ENCODE measurements at regions not wholly inside any gene's neighbourhood (a gene's known extent, or its start where the extent isn't known, plus 50 kb on each side); places are given as distances from the start of the nearest gene placed in this dataset.

GRCh38 chr20:6715401-6715941, 52.0 kb upstream of the BMP2 start:
- no peak for DNase-seq
- H3K4me3 Mint-ChIP-seq (ENCODE audit: unreplicated experiment): no peak overlapping the region
- H3K36me3 Mint-ChIP-seq (ENCODE audit: unreplicated experiment): no peaks in the 10 kb centered on the region
- no peaks in the 10 kb centered on the region for H3K9me3 Mint-ChIP-seq (ENCODE audit: unreplicated experiment)
- no peak for TF ChIP-seq CTCF (IDR thresholded peaks at IDR 0.05; ENCODE audit: partially characterized antibody, unreplicated experiment)
- H3K27ac Mint-ChIP-seq (ENCODE audit: unreplicated experiment): no peak overlapping the region
- no peaks in the 10 kb centered on the region for H3K4me1 Mint-ChIP-seq (ENCODE audit: low read depth, unreplicated experiment)
- H3K27me3 Mint-ChIP-seq (ENCODE audit: unreplicated experiment): peaks cover 4% of the 10 kb centered on the region

- DNase-seq: no peak
- H3K4me3 Mint-ChIP-seq (ENCODE audit: unreplicated experiment): no peak overlapping the region
- H3K36me3 Mint-ChIP-seq (ENCODE audit: unreplicated experiment): no peaks in the 10 kb centered on the region
- H3K27me3 Mint-ChIP-seq (ENCODE audit: unreplicated experiment): peaks cover 4% of the 10 kb centered on the region
- TF ChIP-seq CTCF (IDR thresholded peaks at IDR 0.05; ENCODE audit: partially characterized antibody, unreplicated experiment): no peak
- H3K9me3 Mint-ChIP-seq (ENCODE audit: unreplicated experiment): no peaks in the 10 kb centered on the region
- H3K27ac Mint-ChIP-seq (ENCODE audit: unreplicated experiment): no peak overlapping the region
- no peaks in the 10 kb centered on the region for H3K4me1 Mint-ChIP-seq (ENCODE audit: low read depth, unreplicated experiment)
Measured at GRCh38 chr20:6714279-6714711, 53.2 kb upstream of the BMP2 start.

DNA sequence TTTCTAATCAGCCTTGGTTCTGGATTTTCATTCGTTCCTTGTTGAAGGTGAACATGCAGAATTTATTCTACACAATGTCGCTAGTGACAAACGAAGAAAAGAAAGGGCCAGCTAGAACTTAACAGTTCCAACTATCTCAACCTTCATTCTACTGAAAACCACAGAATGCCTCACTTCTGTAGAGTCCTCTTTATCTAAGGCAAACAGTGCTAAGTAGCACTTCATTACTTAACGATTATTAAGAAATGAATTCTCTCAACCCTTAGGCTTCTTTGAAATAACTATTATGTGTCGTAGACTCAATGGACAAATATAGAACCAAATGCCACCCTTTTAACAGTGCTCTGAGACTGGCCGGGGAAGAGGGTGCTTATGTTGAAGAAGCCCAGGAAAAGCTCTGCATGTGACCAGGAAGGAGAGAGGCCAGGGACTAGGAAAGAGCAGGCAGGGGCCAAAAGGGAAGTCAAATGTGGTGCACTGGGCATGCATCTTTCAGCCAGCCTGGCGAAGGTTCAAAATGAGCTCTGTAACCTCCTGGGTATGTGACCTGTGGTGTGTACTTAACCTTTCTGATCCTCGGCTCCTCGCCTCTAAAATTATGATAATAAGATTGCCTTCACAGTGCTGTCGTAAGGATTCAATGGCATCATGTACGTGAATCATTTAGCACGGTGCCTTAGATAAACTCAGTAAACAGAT, 55.4 kb upstream of the BMP2 start:
- Mint-ChIP-seq H3K4me3 (ENCODE audit: unreplicated experiment) (no peak overlapping the region), H3K9me3 (ENCODE audit: unreplicated experiment) (no peaks in the 10 kb centered on the region), H3K27me3 (ENCODE audit: unreplicated experiment) (peaks cover 2% of the 10 kb centered on the region), H3K27ac (ENCODE audit: unreplicated experiment) (no peak overlapping the region), H3K4me1 (ENCODE audit: low read depth, unreplicated experiment) (no peaks in the 10 kb centered on the region), H3K36me3 (ENCODE audit: unreplicated experiment) (no peaks in the 10 kb centered on the region)
- no peak for DNase-seq
- TF ChIP-seq CTCF (IDR thresholded peaks at IDR 0.05; ENCODE audit: partially characterized antibody, unreplicated experiment): no peak

GRCh38 chr20:6709910-6710595, 57.4 kb upstream of the BMP2 start:
- Mint-ChIP-seq H3K4me3 (ENCODE audit: unreplicated experiment) (no peak overlapping the region), H3K9me3 (ENCODE audit: unreplicated experiment) (no peaks in the 10 kb centered on the region), H3K36me3 (ENCODE audit: unreplicated experiment) (no peaks in the 10 kb centered on the region), H3K27ac (ENCODE audit: unreplicated experiment) (no peak overlapping the region), H3K27me3 (ENCODE audit: unreplicated experiment) (peaks cover 2% of the 10 kb centered on the region), H3K4me1 (ENCODE audit: low read depth, unreplicated experiment) (no peaks in the 10 kb centered on the region)
- DNase-seq: no peak
- TF ChIP-seq CTCF (IDR thresholded peaks at IDR 0.05; ENCODE audit: partially characterized antibody, unreplicated experiment): no peak

DNA sequence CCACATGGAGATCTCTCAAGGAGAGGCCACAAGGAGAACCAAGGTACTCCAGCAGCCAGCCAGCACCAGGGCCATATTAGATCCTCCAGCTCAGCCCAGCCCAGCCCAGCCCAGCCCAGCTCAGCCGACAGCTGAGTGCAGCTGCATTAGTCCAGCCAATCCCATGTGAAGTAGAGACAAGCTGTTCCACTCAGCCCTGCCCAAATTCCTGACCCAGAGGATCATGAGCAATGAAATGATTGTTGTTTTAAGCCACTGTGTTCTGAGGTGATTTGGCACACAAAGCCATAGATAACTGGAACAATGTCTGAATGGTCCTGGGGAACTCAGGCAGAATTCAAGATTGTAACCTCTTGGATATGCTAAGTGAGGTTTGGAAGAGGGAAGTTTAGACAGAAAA, 59.5 kb upstream of the BMP2 start:
- TF ChIP-seq CTCF (IDR thresholded peaks at IDR 0.05; ENCODE audit: partially characterized antibody, unreplicated experiment): no peak
- peaks cover 2% of the 10 kb centered on the region for H3K27me3 Mint-ChIP-seq (ENCODE audit: unreplicated experiment)
- no peaks in the 10 kb centered on the region for H3K36me3 Mint-ChIP-seq (ENCODE audit: unreplicated experiment)
- no peak overlapping the region for H3K4me3 Mint-ChIP-seq (ENCODE audit: unreplicated experiment)
- no peak overlapping the region for H3K27ac Mint-ChIP-seq (ENCODE audit: unreplicated experiment)
- no peak for DNase-seq
- H3K4me1 Mint-ChIP-seq (ENCODE audit: low read depth, unreplicated experiment): no peaks in the 10 kb centered on the region
- H3K9me3 Mint-ChIP-seq (ENCODE audit: unreplicated experiment): no peaks in the 10 kb centered on the region

Measured in glutamatergic neuron (in vitro differentiated cells).